ENCODE measurements at regions not wholly inside any gene's neighbourhood (a gene's known extent, or its start where the extent isn't known, plus 50 kb on each side); places are given as distances from the start of the nearest gene placed in this dataset.

DNA sequence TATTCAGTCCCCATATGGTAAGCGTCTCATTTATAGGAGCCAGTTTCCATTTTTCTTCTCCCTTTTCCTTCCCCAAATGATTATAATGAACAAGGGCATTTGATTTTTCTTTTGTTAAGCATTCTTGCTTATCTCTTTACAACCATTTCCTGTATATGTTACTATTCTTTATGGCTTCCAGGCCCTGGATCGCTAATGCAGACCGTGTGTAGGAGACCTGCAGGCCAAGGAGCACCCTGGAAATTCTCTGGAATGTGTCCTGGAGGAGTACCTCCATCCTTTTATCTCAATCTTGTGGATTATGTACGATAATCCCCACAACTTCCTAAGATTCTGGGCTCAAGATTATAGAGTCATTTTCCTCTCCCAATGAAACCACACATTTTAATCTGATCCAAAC lies 439.6 kb upstream of the MMADHC start:
- Histone ChIP-seq H3K27ac (no peak overlapping the region), H3K36me3 (ENCODE audit: low read depth, missing control alignments) (no peaks in the 10 kb centered on the region), H3K9me3 (no peaks in the 10 kb centered on the region), H3K27me3 (no peaks in the 10 kb centered on the region), H3K4me1 (no peaks in the 10 kb centered on the region), H3K4me3 (no peak overlapping the region)
- 70 to 77% methylated on average over 4 of the region's 4 CpGs for WGBS, 2 donors
- DNase-seq: no peak
- intact Hi-C loops (cut with DNase I; ENCODE audit: low total_unique reads): no loop called here
- no peak for TF ChIP-seq POLR2A (IDR thresholded peaks at IDR 0.05)
- TF ChIP-seq, protein P1, sequence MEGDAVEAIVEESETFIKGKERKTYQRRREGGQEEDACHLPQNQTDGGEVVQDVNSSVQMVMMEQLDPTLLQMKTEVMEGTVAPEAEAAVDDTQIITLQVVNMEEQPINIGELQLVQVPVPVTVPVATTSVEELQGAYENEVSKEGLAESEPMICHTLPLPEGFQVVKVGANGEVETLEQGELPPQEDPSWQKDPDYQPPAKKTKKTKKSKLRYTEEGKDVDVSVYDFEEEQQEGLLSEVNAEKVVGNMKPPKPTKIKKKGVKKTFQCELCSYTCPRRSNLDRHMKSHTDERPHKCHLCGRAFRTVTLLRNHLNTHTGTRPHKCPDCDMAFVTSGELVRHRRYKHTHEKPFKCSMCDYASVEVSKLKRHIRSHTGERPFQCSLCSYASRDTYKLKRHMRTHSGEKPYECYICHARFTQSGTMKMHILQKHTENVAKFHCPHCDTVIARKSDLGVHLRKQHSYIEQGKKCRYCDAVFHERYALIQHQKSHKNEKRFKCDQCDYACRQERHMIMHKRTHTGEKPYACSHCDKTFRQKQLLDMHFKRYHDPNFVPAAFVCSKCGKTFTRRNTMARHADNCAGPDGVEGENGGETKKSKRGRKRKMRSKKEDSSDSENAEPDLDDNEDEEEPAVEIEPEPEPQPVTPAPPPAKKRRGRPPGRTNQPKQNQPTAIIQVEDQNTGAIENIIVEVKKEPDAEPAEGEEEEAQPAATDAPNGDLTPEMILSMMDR (IDR thresholded peaks at IDR 0.05): no peak

DNA sequence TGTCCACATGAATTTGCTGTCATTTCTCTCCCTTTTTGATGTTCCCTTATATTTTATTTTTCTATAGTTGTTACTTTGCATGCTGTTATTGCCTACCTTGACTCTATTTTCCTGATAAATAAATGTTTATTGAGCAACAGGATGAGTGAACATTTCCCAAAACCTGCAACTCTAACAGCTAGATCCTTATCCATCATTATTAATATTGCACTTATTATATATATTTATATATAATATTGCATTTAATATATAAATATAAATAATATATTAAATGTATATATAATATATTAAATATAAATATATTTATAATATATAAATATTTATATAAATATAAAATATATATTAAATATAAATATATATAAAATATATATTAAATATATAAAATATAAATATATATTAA lies 436.1 kb upstream of the MMADHC start:
- no peak for TF ChIP-seq POLR2A (IDR thresholded peaks at IDR 0.05)
- TF ChIP-seq, protein P1 (IDR thresholded peaks at IDR 0.05): no peak
- Histone ChIP-seq H3K27ac (no peak overlapping the region), H3K9me3 (no peaks in the 10 kb centered on the region), H3K36me3 (ENCODE audit: low read depth, missing control alignments) (no peaks in the 10 kb centered on the region), H3K27me3 (no peaks in the 10 kb centered on the region), H3K4me3 (no peak overlapping the region), H3K4me1 (no peaks in the 10 kb centered on the region)
- no peak for DNase-seq
- intact Hi-C loops (cut with DNase I; ENCODE audit: low total_unique reads): no loop called here

DNA sequence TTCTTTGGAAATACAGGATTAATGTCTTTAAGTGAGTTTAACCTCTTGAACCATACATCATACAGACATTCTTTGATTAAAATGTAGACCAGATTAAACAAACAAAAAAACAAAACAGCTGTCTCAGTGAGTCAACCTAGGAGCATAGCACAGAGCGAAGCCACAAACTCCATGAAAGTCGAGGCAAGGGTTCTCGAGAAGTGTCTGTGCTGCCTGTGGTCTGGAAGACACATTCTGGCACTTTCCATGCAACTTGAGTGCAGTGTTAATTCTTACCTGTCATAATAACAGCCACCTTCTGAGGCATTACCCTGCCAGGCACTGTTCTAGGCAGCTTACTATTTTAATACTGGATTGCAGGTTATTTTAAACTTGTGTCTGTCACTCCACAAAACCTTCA lies 435.5 kb upstream of the MMADHC start:
- Histone ChIP-seq H3K4me1 (no peaks in the 10 kb centered on the region), H3K27ac (no peak overlapping the region), H3K9me3 (no peaks in the 10 kb centered on the region), H3K36me3 (ENCODE audit: low read depth, missing control alignments) (no peaks in the 10 kb centered on the region), H3K4me3 (no peak overlapping the region), H3K27me3 (no peaks in the 10 kb centered on the region)
- intact Hi-C loops (cut with DNase I; ENCODE audit: low total_unique reads): no loop called here
- TF ChIP-seq POLR2A (IDR thresholded peaks at IDR 0.05): no peak
- TF ChIP-seq, protein P1 (IDR thresholded peaks at IDR 0.05): no peak
- 88 to 91% methylated on average over 3 of the region's 3 CpGs for WGBS, 2 donors
- DNase-seq: no peak

DNA sequence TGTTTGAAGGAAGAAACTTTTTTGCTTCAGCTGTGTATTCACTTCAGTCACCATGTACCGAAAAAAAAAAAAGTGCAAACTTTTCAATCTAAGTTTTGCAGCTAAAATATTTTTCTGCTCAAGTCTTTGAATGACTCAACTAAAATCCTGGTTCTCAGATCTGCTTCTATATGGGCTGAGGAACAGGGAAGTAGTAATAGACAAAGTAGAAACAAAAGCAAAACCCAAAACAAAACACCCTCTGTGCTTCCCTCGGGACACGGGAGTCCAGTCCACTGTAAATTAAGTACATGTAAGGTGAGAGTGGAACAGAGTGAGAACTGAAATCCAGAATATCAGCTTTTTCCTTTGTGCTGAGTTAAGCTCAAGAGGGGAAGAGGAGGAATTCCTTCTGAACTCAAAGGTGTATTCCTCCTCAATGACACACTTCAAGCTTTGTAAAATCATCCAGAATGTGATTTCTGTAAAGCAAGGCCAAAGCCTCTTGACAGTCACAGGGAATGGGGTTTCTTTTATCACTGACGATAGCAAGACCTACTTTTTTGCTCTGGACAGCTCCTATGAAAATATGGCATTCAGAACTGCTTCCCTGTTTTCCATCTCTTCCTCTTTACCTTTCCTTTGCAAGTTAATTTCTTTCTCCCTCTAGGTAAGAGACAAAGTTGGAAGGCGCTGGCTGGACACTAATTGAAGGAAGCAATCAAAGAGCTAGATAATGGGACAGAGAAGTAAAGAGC lies 433.5 kb upstream of the MMADHC start:
- H3K9me3 ChIP-seq: no peaks in the 10 kb centered on the region
- TF ChIP-seq, protein P1 (IDR thresholded peaks at IDR 0.05): no peak
- no peak for TF ChIP-seq POLR2A (IDR thresholded peaks at IDR 0.05)
- H3K27ac ChIP-seq: no peak overlapping the region
- no peak overlapping the region for H3K4me3 ChIP-seq
- no peaks in the 10 kb centered on the region for H3K4me1 ChIP-seq
- no peak for DNase-seq
- 60 to 66% methylated on average over 5 of the region's 5 CpGs for WGBS, 2 donors
- H3K27me3 ChIP-seq: no peaks in the 10 kb centered on the region
- no peaks in the 10 kb centered on the region for H3K36me3 ChIP-seq (ENCODE audit: low read depth, missing control alignments)
- intact Hi-C loops (cut with DNase I; ENCODE audit: low total_unique reads): no loop called here

DNA sequence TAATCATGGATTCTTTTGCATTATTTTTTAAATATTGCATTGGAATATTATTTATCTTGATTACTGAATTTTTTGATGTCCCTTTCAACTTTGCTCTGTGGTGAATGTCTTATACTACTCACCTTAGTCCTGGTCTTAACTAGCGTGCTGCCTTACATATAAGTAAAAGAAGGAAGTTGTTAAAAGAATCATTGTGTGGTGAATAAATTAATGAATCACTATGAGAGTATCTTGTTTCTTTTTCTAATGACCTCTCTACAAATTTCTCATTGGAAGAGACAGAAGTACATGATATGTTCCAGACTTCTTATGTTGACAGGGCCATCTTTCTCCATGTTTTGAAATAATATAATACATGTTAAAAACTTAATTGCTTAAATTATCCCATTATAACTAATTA lies 432.6 kb upstream of the MMADHC start:
- no peak overlapping the region for H3K4me3 ChIP-seq
- 96 to 97% methylated on average over 1 of the region's 1 CpG for WGBS, 2 donors
- H3K27ac ChIP-seq: no peak overlapping the region
- H3K27me3 ChIP-seq: no peaks in the 10 kb centered on the region
- no peaks in the 10 kb centered on the region for H3K36me3 ChIP-seq (ENCODE audit: low read depth, missing control alignments)
- no peaks in the 10 kb centered on the region for H3K9me3 ChIP-seq
- DNase-seq: no peak
- no peaks in the 10 kb centered on the region for H3K4me1 ChIP-seq
- TF ChIP-seq POLR2A (IDR thresholded peaks at IDR 0.05): no peak
- TF ChIP-seq, protein P1 (IDR thresholded peaks at IDR 0.05): no peak
- intact Hi-C loops (cut with DNase I; ENCODE audit: low total_unique reads): no loop called here
